ENCODE measurements at regions not wholly inside any gene's neighbourhood (a gene's known extent, or its start where the extent isn't known, plus 50 kb on each side); places are given as distances from the start of the nearest gene placed in this dataset.

GRCh38 chr1:172950528-172950927 lies 100.2 kb downstream of the TNFSF18 start:
- no peak for TF ChIP-seq POLR2A (IDR thresholded peaks at IDR 0.05; ENCODE audit: low read depth, low read length)
- no peak for TF ChIP-seq POLR2AphosphoS5 (IDR thresholded peaks at IDR 0.05; ENCODE audit: low read depth, low read length)
- TF ChIP-seq TAF1 (IDR thresholded peaks at IDR 0.05; ENCODE audit: low read depth, low read length): no peak
- no peak for TF ChIP-seq SPI1 (IDR thresholded peaks at IDR 0.05; ENCODE audit: low read depth, low read length)
- no peak for TF ChIP-seq POU2F2 (IDR thresholded peaks at IDR 0.05; ENCODE audit: low read depth, low read length)
